ENCODE measurements at regions not wholly inside any gene's neighbourhood (a gene's known extent, or its start where the extent isn't known, plus 50 kb on each side); places are given as distances from the start of the nearest gene placed in this dataset.

- DNase-seq = no peak
- no peaks in the 10 kb centered on the region for H3K9me3 ChIP-seq
- no peaks in the 10 kb centered on the region for H3K27me3 ChIP-seq
- H3K27ac ChIP-seq = no peak overlapping the region
- H3K4me3 ChIP-seq = no peak overlapping the region
- intact Hi-C loops (cut with DNase I) = no loop called here
- no peaks in the 10 kb centered on the region for H3K4me1 ChIP-seq
- H3K36me3 ChIP-seq = no peaks in the 10 kb centered on the region
- TF ChIP-seq POLR2A (IDR thresholded peaks at IDR 0.05) = no peak
- TF ChIP-seq EP300 (IDR thresholded peaks at IDR 0.05) = no peak
- TF ChIP-seq, protein P1, sequence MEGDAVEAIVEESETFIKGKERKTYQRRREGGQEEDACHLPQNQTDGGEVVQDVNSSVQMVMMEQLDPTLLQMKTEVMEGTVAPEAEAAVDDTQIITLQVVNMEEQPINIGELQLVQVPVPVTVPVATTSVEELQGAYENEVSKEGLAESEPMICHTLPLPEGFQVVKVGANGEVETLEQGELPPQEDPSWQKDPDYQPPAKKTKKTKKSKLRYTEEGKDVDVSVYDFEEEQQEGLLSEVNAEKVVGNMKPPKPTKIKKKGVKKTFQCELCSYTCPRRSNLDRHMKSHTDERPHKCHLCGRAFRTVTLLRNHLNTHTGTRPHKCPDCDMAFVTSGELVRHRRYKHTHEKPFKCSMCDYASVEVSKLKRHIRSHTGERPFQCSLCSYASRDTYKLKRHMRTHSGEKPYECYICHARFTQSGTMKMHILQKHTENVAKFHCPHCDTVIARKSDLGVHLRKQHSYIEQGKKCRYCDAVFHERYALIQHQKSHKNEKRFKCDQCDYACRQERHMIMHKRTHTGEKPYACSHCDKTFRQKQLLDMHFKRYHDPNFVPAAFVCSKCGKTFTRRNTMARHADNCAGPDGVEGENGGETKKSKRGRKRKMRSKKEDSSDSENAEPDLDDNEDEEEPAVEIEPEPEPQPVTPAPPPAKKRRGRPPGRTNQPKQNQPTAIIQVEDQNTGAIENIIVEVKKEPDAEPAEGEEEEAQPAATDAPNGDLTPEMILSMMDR (IDR thresholded peaks at IDR 0.05) = no peak
- no peak for TF ChIP-seq POLR2AphosphoS5 (IDR thresholded peaks at IDR 0.05)
Observed at GRCh38 chr4:59348949-59349348, 1851.2 kb upstream of the ADGRL3 start.

DNA sequence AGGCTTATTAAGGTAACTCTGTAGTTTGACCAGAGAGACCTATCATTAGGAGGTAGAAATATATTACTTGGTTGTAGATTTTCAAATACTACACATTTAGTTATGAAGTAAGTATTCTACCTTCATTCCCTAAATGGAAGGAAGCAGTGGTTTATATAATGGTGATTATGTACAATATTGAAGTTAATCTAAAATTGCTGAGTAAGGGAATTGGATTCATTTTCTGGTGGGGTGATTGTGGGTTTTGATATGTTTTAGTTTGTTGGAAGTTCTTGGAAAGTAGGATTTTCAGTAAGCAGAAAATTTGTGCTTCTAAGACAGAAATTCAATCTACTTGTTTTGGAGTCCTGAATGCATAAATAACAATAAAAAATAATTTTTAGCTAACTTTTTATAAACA, 1830.9 kb upstream of the ADGRL3 start:
- Histone ChIP-seq H3K4me3 (no peak overlapping the region), H3K27ac (no peak overlapping the region), H3K36me3 (no peaks in the 10 kb centered on the region), H3K27me3 (no peaks in the 10 kb centered on the region), H3K4me1 (no peaks in the 10 kb centered on the region), H3K9me3 (no peaks in the 10 kb centered on the region)
- no peak for DNase-seq
- intact Hi-C loops (cut with DNase I) = no loop called here
- TF ChIP-seq POLR2A (IDR thresholded peaks at IDR 0.05) (no peak), EP300 (IDR thresholded peaks at IDR 0.05) (no peak), POLR2AphosphoS5 (IDR thresholded peaks at IDR 0.05) (no peak)
- TF ChIP-seq, protein P1 (IDR thresholded peaks at IDR 0.05) = no peak

DNA sequence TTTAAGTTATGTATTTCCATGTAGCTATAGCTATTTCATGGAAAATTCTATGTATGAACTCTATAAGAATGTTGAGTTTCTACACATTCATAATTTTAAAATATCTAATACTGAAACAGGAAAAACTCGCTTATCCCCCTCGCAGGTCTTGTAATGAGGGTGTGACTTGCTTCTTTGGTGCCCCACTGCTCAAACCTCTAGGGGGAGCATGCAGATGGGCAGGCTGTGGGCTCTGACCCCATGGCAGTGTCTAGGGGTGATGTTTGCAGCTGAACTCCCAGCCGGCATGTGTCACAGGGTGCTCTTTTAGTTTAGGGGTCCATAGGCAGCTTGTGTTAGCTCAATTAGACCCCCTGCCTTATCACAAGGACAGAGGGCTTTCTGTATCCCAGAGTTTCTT, 1825.7 kb upstream of the ADGRL3 start:
- no peak for DNase-seq
- H3K9me3 ChIP-seq = no peaks in the 10 kb centered on the region
- no peak for TF ChIP-seq POLR2A (IDR thresholded peaks at IDR 0.05)
- TF ChIP-seq, protein P1 (IDR thresholded peaks at IDR 0.05) = no peak
- no peak for TF ChIP-seq EP300 (IDR thresholded peaks at IDR 0.05)
- TF ChIP-seq POLR2AphosphoS5 (IDR thresholded peaks at IDR 0.05) = no peak
- H3K4me3 ChIP-seq = no peak overlapping the region
- H3K27ac ChIP-seq = no peak overlapping the region
- no peaks in the 10 kb centered on the region for H3K27me3 ChIP-seq
- no peaks in the 10 kb centered on the region for H3K4me1 ChIP-seq
- no peaks in the 10 kb centered on the region for H3K36me3 ChIP-seq
- intact Hi-C loops (cut with DNase I) = no loop called here
- WGBS, 2 donors = 66 to 79% methylated on average over 3 of the region's 3 CpGs

GRCh38 chr4:59380841-59381366, 1819.2 kb upstream of the ADGRL3 start:
- DNase-seq = no peak
- Histone ChIP-seq H3K9me3 (no peaks in the 10 kb centered on the region), H3K27me3 (no peaks in the 10 kb centered on the region), H3K36me3 (no peaks in the 10 kb centered on the region), H3K27ac (no peak overlapping the region), H3K4me1 (no peaks in the 10 kb centered on the region), H3K4me3 (no peak overlapping the region)
- TF ChIP-seq POLR2AphosphoS5 (IDR thresholded peaks at IDR 0.05) (no peak), EP300 (IDR thresholded peaks at IDR 0.05) (no peak), POLR2A (IDR thresholded peaks at IDR 0.05) (no peak)
- TF ChIP-seq, protein P1 (IDR thresholded peaks at IDR 0.05) = no peak
- intact Hi-C loops (cut with DNase I) = no loop called here
- WGBS, 2 donors = 92 to 93% methylated on average over 2 of the region's 2 CpGs

- Histone ChIP-seq H3K9me3 (no peaks in the 10 kb centered on the region), H3K27ac (no peak overlapping the region), H3K27me3 (no peaks in the 10 kb centered on the region), H3K4me1 (no peaks in the 10 kb centered on the region), H3K36me3 (no peaks in the 10 kb centered on the region), H3K4me3 (no peak overlapping the region)
- TF ChIP-seq EP300 (IDR thresholded peaks at IDR 0.05) (no peak), POLR2AphosphoS5 (IDR thresholded peaks at IDR 0.05) (no peak), POLR2A (IDR thresholded peaks at IDR 0.05) (no peak)
- TF ChIP-seq, protein P1 (IDR thresholded peaks at IDR 0.05) = no peak
- intact Hi-C loops (cut with DNase I) = no loop called here
- 67 to 78% methylated on average over 2 of the region's 2 CpGs for WGBS, 2 donors
- no peak for DNase-seq
Observed at GRCh38 chr4:59381591-59381990, 1818.5 kb upstream of the ADGRL3 start.

Measured in sigmoid colon (tissue), 6 donors.